ENCODE measurements at regions not wholly inside any gene's neighbourhood (a gene's known extent, or its start where the extent isn't known, plus 50 kb on each side); places are given as distances from the start of the nearest gene placed in this dataset.

DNA sequence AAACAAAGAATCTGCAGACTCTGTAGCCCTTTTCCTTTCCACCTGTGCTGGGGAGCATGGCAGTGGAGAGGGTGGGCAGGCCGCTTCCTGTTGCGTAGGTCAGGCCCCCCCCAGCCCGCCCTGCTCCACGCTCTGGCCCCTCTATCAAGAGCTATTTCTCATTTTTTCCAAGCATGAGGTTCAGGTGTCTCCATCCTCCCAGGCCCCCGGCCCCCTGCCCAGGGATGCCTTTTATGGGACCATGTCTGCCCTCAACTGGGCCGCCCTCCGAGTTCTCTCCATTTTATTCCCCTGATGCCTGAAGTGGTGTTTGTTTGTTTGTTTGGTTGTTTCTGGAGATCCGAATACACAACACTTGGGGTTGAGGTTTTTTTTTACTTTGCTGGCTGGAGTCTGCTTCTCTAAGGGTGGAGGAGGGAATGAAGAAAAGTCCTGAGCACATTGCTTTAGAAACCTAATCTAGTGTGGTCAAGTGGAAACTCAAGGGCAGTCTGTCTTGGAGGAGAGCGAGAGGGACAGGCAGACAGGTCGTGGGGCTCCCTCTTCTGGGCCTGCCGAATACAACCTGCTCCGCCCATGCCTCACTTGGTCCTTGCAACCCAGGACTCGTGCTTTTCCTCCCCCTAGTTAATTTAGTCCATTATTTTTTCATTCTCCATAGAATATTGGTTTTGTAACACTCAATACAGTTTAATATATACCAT lies 176.5 kb upstream of the LYSMD4 start:
- TF ChIP-seq, protein P1, sequence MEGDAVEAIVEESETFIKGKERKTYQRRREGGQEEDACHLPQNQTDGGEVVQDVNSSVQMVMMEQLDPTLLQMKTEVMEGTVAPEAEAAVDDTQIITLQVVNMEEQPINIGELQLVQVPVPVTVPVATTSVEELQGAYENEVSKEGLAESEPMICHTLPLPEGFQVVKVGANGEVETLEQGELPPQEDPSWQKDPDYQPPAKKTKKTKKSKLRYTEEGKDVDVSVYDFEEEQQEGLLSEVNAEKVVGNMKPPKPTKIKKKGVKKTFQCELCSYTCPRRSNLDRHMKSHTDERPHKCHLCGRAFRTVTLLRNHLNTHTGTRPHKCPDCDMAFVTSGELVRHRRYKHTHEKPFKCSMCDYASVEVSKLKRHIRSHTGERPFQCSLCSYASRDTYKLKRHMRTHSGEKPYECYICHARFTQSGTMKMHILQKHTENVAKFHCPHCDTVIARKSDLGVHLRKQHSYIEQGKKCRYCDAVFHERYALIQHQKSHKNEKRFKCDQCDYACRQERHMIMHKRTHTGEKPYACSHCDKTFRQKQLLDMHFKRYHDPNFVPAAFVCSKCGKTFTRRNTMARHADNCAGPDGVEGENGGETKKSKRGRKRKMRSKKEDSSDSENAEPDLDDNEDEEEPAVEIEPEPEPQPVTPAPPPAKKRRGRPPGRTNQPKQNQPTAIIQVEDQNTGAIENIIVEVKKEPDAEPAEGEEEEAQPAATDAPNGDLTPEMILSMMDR (IDR thresholded peaks at IDR 0.05; ENCODE audit: low read depth, low read length, missing control alignments): peak; percentile 18
- no peak overlapping the region for H3K4me3 ChIP-seq (ENCODE audit: low read depth, low read length)
- in situ Hi-C loops (cut with HindIII; ENCODE audit: low sequenced_read_pairs): no loop called here
- DNase-seq (ENCODE audit: low read depth): no peak

DNA sequence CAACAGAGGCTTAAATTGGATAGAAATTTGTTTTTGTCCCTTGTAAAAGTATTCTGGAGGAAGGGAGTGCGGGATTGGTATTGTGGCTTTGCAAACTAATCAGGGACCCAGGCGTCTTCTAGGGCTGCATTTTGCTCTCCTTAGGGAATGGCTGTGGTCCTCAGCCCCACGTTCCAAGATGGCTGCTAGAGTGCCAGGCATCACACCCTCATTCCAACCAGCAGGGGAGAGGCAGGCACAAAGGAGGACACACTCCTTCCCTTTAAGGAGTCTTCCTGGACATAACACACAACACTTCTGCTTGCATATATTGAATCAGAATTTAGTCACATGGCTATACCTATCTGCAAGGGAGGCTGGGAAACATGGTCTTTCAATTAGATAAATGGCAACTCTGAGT lies 174.5 kb upstream of the LYSMD4 start:
- DNase-seq (ENCODE audit: low read depth): no peak
- H3K4me3 ChIP-seq (ENCODE audit: low read depth, low read length): no peak overlapping the region
- TF ChIP-seq, protein P1 (IDR thresholded peaks at IDR 0.05; ENCODE audit: low read depth, low read length, missing control alignments): no peak
- in situ Hi-C loops (cut with HindIII; ENCODE audit: low sequenced_read_pairs): no loop called here

DNA sequence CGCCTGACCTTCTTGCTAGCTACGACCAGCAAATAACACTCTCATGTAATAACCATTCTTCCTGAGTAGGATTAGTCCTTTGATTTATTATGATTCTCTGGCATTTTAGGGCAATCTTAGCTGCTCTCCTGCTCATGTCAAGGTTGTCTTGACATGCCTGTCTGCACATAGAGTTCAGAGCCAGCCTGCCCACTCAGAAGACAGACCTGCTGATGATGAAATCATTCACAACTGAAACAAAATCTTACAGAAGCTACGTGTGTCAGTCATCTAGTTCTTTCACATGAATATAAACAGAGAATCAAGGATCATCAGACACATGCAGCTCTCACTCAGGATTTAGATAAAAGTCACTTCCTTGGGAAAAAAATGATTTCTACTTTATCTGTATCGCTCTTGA lies 173.6 kb upstream of the LYSMD4 start:
- TF ChIP-seq, protein P1 (IDR thresholded peaks at IDR 0.05; ENCODE audit: low read depth, low read length, missing control alignments): no peak
- no peak for DNase-seq (ENCODE audit: low read depth)
- H3K4me3 ChIP-seq (ENCODE audit: low read depth, low read length): no peak overlapping the region
- in situ Hi-C loops (cut with HindIII; ENCODE audit: low sequenced_read_pairs): no loop called here

DNA sequence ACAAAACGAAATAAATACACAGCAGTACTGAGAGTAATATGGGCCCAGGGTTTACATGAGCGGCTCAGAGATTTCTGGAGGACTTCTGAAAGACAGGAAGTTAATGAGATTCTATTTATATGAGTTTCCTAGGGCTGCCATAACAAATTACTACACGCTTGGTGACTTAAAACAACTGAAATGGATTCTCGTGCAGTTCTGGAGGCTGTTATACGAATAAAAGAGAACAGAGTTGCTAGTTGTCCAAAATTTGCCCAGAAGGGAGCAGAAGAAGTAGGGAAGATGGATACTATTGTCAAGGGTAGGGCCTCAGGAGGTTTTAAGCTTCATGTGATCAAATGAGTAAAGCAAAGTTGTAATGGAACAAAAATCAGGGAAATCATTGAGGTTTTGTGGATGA lies 173.1 kb upstream of the LYSMD4 start:
- TF ChIP-seq, protein P1 (IDR thresholded peaks at IDR 0.05; ENCODE audit: low read depth, low read length, missing control alignments): no peak
- DNase-seq (ENCODE audit: low read depth): no peak
- in situ Hi-C loops (cut with HindIII; ENCODE audit: low sequenced_read_pairs): no loop called here
- H3K4me3 ChIP-seq (ENCODE audit: low read depth, low read length): no peak overlapping the region

DNA sequence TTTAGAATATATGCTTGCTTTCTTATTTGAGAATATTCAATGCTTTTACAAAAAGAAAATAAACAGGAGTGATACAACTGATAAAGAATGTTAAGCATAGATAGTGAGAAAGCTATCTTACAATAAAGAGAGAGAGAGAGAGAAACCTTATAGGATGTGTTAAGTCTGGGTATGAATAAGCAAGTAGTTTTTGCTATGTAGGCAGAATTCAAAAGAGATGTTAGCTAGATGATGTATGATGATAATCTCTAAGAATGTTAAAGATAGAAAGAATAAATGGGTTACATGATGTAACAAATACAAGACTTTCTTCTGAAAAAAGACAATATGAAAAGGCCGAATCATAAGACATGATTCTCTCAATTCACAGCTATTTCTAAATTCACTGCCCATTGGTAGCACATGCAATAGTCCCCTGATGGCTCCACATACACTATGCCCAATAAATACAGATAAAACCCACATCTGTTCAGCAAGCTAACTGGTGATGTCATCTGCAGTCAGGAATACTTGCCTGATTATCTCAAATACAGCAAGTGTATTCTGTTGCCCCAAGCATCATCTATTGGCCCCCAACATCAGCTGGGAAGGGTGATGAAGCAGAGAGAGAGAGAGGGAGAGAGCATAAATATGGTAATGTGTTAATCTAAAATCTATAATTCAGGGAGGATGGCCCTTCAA lies 169.2 kb upstream of the LYSMD4 start:
- in situ Hi-C loops (cut with HindIII; ENCODE audit: low sequenced_read_pairs): no loop called here
- TF ChIP-seq, protein P1 (IDR thresholded peaks at IDR 0.05; ENCODE audit: low read depth, low read length, missing control alignments): no peak
- no peak for DNase-seq (ENCODE audit: low read depth)
- H3K4me3 ChIP-seq (ENCODE audit: low read depth, low read length): no peak overlapping the region

DNA sequence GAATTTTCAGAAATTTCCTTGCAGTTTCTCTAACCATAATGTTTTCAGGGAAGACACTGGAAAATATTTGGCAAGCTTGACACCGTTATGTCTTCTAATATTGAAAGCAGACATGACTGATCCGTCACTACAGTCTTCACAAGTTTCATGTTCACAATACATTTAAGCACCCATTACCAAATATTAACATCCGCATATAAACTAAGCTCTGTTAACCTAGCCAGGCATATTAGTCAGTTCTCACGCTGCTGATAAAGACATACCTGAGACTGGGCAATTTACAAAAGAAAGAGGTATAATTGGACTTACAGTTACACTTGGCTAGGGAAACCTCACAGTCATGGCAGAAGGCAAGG lies 162.7 kb upstream of the LYSMD4 start:
- no peak overlapping the region for H3K4me3 ChIP-seq (ENCODE audit: low read depth, low read length)
- in situ Hi-C loops (cut with HindIII; ENCODE audit: low sequenced_read_pairs): no loop called here
- TF ChIP-seq, protein P1 (IDR thresholded peaks at IDR 0.05; ENCODE audit: low read depth, low read length, missing control alignments): no peak
- DNase-seq (ENCODE audit: low read depth): no peak

Measured in astrocyte of the cerebellum (primary cell).